Ammon's horn (tissue), 1 donor: ENCODE measurements at regions not wholly inside any gene's neighbourhood (a gene's known extent, or its start where the extent isn't known, plus 50 kb on each side); places are given as distances from the start of the nearest gene placed in this dataset.
A peak's percentile ranks its signal among the peaks of the same experiment; 100 is the strongest.

Source experiments
- DNase-seq: peaks from one replicate; pipeline ENCODE4 v3.0.0-alpha.2; 2016; ENCODE audit warnings: low spot score

- DNase-seq = no peak
Measured at GRCh38 chr5:171629221-171629620, 156.4 kb upstream of the SMIM23 start.

DNA sequence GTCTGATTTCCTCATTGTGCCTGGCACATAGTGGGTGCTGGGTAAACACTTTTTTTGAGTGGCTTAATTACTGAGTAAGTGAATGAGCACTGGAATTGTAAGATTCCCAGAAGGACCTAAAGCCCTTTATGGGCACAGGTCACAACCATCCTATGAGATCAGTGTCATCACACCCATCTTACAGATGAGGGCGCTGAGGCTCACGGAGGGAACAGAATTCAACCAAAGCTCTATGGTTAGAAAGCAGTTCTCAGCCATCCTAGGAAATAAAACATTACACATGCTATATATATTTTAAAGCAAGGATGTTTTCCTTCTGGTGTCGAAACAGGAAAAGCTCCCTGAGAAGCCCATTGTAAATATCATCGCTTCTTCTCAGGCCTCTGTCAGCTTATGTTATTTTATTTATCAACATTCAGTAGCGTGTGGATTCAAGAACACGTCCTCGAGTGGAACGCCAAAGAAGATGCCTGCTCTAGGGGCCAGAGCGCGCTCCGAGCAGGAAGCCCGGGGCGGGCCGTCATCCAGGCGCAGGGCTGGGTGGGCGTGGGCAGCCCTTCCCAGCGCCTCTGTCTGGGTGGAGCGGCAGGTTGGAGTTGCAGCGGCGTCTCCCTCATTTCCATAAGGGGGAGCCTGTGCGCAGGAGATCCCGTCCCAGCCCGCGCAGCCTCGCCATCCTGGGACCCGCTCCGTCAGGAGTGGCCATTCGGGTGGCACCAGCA, 155.8 kb upstream of the SMIM23 start:
- DNase-seq = no peak

- DNase-seq = no peak
Measured at GRCh38 chr5:171630350-171631065, 155.1 kb upstream of the SMIM23 start.

- no peak for DNase-seq
Measured at GRCh38 chr5:171632616-171633015, 153.0 kb upstream of the SMIM23 start.

DNA sequence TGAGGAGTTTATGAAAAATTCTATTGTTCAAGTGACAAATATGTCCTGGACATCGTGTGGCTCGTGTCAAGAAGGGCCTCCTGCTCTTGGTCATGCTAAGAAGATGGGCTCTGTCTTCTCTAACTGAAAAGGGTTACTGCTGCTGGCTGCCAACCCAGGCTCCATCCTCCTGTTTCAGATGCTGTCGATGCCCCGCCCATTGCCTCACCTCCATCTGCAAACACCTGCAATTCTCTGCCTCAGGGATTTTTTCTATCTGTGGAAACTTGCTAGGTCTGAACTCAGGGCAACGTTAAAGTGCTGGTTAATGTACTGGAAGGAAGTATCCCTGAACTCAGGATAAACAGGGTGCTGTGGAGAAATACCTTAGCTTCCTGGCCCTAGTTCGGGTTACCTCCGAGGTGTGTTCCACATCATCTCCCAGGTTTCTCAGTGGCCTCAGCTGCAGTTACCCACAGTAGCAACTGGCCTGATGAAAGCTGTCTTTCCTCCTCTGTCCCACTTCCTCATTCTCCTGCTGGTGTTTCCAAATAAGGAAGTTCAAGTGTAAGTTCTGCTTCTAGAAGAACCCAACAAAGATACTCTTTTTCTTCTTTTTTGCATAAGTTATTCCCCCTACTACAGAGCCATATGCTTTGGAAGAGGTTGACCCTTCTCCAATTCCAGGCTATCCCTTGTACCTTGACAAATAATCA, 151.7 kb upstream of the SMIM23 start:
- peak; percentile 65 for DNase-seq

GRCh38 chr5:171634511-171634910, 151.1 kb upstream of the SMIM23 start:
- DNase-seq = no peak

GRCh38 chr5:171635028-171635427, 150.6 kb upstream of the SMIM23 start:
- no peak for DNase-seq

DNA sequence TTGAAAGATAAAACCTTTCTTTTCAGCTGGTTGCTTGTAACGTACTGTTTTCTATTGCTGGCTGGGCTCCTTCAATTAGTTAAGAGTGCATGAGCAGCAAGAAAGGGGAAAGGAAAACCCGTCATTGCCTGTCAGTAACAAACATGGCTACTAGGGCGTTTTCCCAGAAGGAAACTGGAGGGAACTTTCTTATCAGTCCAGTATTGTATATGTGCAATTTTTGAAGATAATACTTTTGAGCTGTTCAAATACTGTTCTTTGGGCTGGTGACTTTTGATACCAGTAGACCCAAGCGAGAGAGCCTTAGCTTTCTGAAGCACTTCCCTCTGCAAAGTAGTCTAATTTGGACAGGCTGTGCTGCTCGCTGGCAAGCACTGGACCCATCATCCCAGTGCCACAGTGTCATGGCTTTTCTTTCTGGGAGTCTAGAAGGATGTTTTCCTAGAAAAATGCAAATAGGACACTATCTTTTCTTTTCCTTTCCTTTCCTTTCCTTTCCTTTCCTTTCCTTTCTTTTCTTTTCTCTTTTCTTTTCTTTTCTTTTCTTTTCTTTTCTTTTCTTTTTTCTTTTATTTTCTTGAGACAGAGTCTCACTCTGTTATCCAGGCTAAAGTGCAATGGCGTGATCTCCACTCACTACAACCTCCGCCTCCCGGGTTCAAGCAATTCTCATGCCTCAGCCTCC, 149.9 kb upstream of the SMIM23 start:
- DNase-seq = no peak

DNA sequence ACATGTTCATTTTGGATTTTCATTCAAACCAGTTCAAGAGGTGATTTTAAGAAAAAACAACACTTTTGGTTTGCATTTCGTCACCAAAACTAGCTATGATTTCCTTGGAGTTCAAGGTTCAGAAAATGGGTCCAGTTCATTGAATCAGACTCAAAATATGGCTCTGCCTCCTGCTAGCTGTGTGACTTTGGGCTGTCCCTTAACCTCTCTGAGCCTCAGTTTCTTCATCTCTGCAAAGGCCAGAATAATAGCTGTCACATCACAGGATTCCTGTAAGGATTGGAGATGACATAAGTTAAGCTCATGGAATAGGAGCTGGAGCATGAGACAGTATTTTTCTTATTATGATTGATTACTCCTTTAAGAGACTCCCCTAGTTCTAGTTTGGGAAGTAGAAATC, 147.8 kb upstream of the SMIM23 start:
- no peak for DNase-seq

GRCh38 chr5:171639205-171639621, 146.4 kb upstream of the SMIM23 start:
- DNase-seq = no peak

GRCh38 chr5:171639966-171640365, 145.7 kb upstream of the SMIM23 start:
- DNase-seq = no peak

- no peak for DNase-seq
Measured at GRCh38 chr5:171640480-171640879, 145.1 kb upstream of the SMIM23 start.

GRCh38 chr5:171641891-171642290, 143.7 kb upstream of the SMIM23 start:
- no peak for DNase-seq

DNA sequence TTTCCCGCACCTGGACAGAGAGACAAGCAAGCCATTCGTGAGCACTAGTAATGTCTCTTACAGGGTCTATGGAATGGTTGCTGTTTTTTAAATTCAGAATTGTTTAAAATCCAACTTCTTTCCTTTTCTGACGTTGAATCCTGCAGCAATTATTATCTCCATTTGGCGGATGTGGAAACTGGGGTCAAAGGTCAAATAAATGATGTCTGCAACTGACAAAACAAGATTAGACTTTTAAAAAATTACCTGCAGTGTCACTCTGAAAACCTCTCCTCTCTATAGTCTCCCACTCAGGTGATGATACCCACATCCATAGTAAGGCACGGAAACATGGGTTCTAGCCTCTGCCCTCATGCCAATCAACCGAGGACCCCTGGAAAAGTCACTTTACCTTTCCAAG, 142.7 kb upstream of the SMIM23 start:
- no peak for DNase-seq

- DNase-seq = peak; percentile 15
Measured at GRCh38 chr5:171644536-171644935, 141.1 kb upstream of the SMIM23 start.

DNA sequence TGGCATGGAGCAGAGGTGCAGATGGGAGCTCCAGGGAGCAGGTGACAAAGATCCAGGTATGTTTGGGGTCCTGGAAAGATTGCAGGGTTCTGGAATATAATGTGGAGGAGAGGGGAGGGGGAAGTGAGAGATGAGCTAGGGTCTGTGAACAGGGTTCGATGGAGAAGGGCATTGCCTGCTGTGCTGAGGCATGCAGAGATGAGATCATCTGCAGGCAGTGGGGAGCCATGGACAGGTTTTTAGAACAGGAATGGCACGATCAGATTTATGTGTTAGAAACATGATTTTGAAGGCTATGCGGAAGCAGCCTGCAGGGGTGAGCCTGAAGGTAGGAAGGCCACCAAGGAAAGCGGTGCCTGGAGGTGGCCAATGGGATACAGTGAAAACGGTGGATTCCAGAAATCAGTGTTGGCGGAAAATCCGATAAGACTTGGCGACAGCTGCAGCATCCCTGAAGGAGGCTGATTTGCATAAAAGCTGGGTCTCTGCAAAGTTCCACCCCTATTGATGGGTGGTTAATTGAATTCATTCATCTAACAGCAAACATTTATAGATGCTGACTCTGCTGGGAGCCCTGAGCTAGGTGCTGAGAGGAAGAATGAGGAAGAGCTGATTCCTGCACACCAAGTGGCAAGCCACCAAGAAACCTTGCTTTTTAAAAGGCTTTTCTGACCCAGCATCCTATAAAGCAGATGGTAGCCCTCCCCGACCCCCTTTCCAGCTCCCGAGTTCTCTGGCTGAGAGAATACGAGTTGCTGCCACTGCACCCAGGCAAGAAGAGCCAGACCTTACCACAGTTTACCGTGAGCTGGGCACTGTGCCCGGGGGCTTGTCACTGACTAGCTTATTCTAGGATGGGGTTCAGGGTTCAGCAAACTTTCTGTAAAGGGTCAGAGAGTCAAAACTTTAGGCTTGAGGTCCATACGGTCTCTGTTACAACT, 139.2 kb upstream of the SMIM23 start:
- DNase-seq = no peak

GRCh38 chr5:171647043-171647903, 138.3 kb upstream of the SMIM23 start:
- DNase-seq = no peak

GRCh38 chr5:171647904-171648260, 137.7 kb upstream of the SMIM23 start:
- no peak for DNase-seq

DNA sequence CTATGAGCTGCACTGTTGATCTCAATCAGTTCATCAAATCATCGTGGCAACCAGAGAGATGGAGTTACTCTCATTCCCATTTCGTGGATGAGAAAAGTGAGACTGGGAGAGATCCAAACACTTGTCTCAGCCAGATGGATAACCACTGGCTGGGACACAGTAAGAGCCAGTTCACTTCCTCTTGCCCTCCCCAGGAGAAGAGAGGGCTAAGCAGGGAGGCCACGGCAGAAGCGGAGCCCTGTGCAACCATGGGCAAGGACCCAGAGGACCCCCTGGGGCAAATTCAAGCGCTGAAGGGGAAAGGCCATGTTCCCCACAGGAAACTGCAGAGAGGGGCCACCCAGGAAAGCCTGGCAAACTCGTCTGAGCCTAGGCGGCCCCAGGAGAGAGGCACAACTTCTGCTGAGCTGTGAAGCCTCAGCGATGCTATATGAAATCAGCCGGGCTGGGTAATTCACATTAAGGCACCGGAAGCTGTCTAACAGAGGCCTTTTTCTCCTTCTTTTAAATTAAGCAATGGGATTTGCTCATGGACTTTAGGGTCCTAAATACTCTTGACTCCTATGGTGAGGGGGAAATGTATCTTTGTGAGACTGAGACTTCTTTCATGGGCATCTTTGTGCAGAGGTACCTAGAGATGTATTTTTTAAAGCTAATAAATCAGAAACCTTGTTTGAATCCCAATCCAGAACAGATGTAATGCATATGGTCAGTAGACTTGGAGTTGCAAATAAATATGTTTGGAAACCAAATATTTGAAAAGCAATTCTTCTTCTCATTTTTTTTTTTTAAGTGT, 137.1 kb upstream of the SMIM23 start:
- no peak for DNase-seq

GRCh38 chr5:171649075-171649401, 136.6 kb upstream of the SMIM23 start:
- DNase-seq = no peak
